GM12878 (cell line): ENCODE measurements at regions not wholly inside any gene's neighbourhood (a gene's known extent, or its start where the extent isn't known, plus 50 kb on each side); places are given as distances from the start of the nearest gene placed in this dataset.

Source experiments
- BACH1 ChIP-seq: fragments of 450-650 bp; IDR thresholded peaks from 2 replicates; pipeline ENCODE4 v1.6.1; 2017; ENCODE audit warnings: mild to moderate bottlenecking, borderline replicate concordance
- BMI1 ChIP-seq: fragments of 450-650 bp; IDR thresholded peaks from 2 replicates; pipeline ENCODE4 v1.6.1; 2016; ENCODE audit warnings: mild to moderate bottlenecking, moderate library complexity, borderline replicate concordance
- EED ChIP-seq: sonication (generic); IDR thresholded peaks from 2 replicates; pipeline ENCODE4 v1.6.1; 2016; ENCODE audit warnings: antibody characterized with exemption, low read depth
- EGR1 ChIP-seq, 2 experiments: IDR thresholded peaks; 1 replicate in 1 of 2; 2 replicates in 1 of 2; pipeline ENCODE4 v1.6.1; 2011 to 2012; ENCODE audit warnings: low read depth in 2 of 2, low read length in 2 of 2, borderline replicate concordance in 1 of 2, mild to moderate bottlenecking in 1 of 2, moderate library complexity in 1 of 2
- ESRRA ChIP-seq: IDR thresholded peaks from 2 replicates; pipeline ENCODE4 v1.6.1; 2012; ENCODE audit warnings: mild to moderate bottlenecking, low read length, improper control_type of control experiment
- HCFC1 ChIP-seq: fragments of 150-350 bp; IDR thresholded peaks from 2 replicates; pipeline ENCODE4 v1.6.1; 2014; ENCODE audit warnings: low read length
- IKZF1 ChIP-seq: fragments of 450-650 bp; conservative IDR thresholded peaks from 2 replicates; pipeline ENCODE4 v1.6.1; 2017; ENCODE audit warnings: antibody characterized with exemption, mild to moderate bottlenecking
- KAT2A ChIP-seq: conservative IDR thresholded peaks from 2 replicates; pipeline ENCODE4 v1.6.1; 2011; ENCODE audit warnings: low read depth, low read length; ENCODE audit not compliant: control insufficient read depth
- MLLT1 ChIP-seq: fragments of 450-650 bp; IDR thresholded peaks from 2 replicates; pipeline ENCODE4 v1.6.1; 2016; ENCODE audit warnings: mild to moderate bottlenecking
- MYB ChIP-seq: fragments of 150-350 bp; IDR thresholded peaks from 2 replicates; pipeline ENCODE4 v1.6.1; 2014; ENCODE audit warnings: mild to moderate bottlenecking, low read depth, low read length, borderline replicate concordance
- SUZ12 ChIP-seq: fragments of 200-600 bp; sonication (generic); IDR thresholded peaks from one replicate; pipeline ENCODE4 v1.6.1; 2018; ENCODE audit warnings: antibody characterized with exemption, mild to moderate bottlenecking; ENCODE audit not compliant: unreplicated experiment
- TAF1 ChIP-seq: IDR thresholded peaks from 2 replicates; pipeline ENCODE4 v1.6.1; 2011; ENCODE audit warnings: mild to moderate bottlenecking, low read depth, low read length, borderline replicate concordance
- TARDBP ChIP-seq: IDR thresholded peaks from 2 replicates; pipeline ENCODE4 v1.6.1; 2016; ENCODE audit warnings: borderline replicate concordance
- USF1 ChIP-seq: IDR thresholded peaks from 2 replicates; pipeline ENCODE4 v1.6.1; 2011; ENCODE audit warnings: borderline replicate concordance, low read depth, mild to moderate bottlenecking, moderate library complexity, mixed read lengths, low read length; ENCODE audit not compliant: insufficient read depth; ENCODE audit errors: extremely low read length
- YY1 ChIP-seq: IDR thresholded peaks from 2 replicates; pipeline ENCODE4 v1.6.1; 2011; ENCODE audit warnings: low read depth, mild to moderate bottlenecking, low read length
- ZBTB33 ChIP-seq: fragments of 450-650 bp; IDR thresholded peaks from 2 replicates; pipeline ENCODE4 v1.6.1; 2017; ENCODE audit warnings: mild to moderate bottlenecking
- ZNF687 ChIP-seq: fragments of 450-650 bp; IDR thresholded peaks from 2 replicates; pipeline ENCODE4 v1.6.1; 2017; ENCODE audit warnings: mild to moderate bottlenecking, moderate library complexity
- ZSCAN29 ChIP-seq: fragments of 450-650 bp; IDR thresholded peaks from 2 replicates; pipeline ENCODE4 v1.6.1; 2017; ENCODE audit warnings: mild to moderate bottlenecking, moderate library complexity

- TF ChIP-seq ZBTB33 (no peak), HCFC1 (no peak), IKZF1 (no peak), TARDBP (no peak), KAT2A (no peak), USF1 (no peak), BACH1 (no peak), EGR1 (IDR thresholded peaks at IDR 0.05; ENCODE audit: borderline replicate concordance in 1 of 2, low read depth in 2 of 2, low read length in 2 of 2) (no peak), ESRRA (no peak), MLLT1 (no peak), ZNF687 (no peak), YY1 (no peak), BMI1 (no peak), MYB (no peak), TAF1 (no peak), ZSCAN29 (no peak), SUZ12 (no peak), EED (no peak)
Measured at GRCh38 chr15:87704276-87704675, 552.3 kb downstream of the NTRK3 start (continued).
